NCI-H1105 treated with DMSO at 0.1 percent for 48 hours (cell line): ENCODE measurements at regions not wholly inside any gene's neighbourhood (a gene's known extent, or its start where the extent isn't known, plus 50 kb on each side); places are given as distances from the start of the nearest gene placed in this dataset.
"Not testable (repeated sequence)": the region's sequence is repeated elsewhere in the genome, so short reads cannot be mapped to it uniquely, and the experiment has no call there.

Experiments used
- DNase-seq: peaks from one replicate; lab custom pipeline; 2025; lab: John Stamatoyannopoulos, UW

DNA sequence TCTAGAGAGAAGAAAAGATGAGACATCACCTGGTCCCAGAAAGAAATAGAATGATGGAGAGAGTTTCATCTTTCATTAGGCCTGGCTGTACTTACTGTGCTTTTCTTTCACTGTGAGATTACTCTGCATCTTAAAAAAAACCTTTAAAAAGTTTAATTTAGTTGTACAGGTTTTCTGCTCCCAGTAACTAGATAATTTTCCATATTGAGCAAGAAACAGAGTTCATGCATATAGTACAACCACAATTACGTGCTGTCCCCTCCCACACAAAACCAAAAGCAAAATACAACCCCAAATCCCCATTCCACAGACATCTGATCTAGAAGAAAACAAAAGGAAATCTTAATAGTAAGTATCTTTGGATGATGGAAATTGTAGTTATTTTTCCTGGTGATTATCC lies 371.2 kb downstream of the SH2D1A start:
- DNase-seq: no peak

DNA sequence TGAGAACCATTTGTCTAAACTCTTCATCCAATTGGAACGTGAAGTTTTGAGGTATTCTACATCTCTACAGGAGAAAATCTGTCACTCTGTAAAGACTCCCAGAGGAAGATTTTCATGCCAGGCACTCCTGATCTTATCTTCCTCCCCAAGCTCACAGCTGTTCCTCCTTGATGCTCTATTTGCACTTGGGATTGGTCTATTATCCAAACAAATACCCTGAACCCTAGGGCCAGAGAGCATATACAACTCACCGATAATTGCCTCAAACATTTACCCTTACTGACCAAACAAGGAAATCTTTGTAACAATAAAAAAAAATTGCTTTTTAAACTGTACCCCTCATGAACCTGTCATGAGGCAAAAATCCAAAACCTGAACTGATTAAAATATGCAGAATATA lies 372.7 kb downstream of the SH2D1A start:
- peak; percentile 2 for DNase-seq

GRCh38 chrX:124720532-124720931 lies 374.2 kb downstream of the SH2D1A start:
- no peak for DNase-seq

DNA sequence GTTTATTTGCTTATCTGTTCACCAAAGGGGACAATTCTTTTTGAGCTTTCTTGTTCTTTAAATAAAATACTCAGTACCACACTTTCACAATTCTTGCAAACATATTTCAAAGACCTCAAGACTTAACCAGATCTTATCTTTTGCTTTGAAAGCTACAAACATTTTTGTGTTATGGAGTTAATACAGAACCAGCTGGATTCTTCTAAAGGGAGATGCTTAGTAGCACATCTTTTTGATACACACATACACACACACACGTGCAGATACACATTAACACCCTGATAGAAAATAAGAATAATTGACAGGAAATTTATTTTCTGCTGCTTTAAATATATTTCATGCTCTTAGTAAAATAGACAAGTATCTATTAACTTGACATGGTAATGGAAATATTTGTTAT lies 379.1 kb downstream of the SH2D1A start:
- DNase-seq: no peak

DNA sequence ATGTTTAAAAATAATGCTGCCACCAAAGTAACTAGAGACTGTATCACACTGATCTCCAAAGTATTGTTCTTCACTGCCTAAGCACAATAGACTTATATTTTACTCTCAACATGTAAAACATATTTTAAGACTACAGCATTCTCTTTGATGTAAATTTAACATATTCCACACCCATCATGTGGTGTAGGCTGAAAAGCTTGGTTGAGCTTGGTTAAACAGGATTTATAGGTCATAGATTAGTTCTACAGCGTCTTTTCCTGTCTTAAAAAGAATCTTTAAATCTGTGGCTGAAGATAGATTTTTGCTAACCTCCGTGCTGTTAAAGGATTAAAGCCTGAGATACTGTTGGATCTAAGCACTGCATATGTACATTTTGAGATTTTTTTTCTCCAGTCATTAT lies 379.9 kb downstream of the SH2D1A start:
- no peak for DNase-seq

GRCh38 chrX:124726881-124727280 lies 380.5 kb downstream of the SH2D1A start:
- peak; percentile 68 for DNase-seq

DNA sequence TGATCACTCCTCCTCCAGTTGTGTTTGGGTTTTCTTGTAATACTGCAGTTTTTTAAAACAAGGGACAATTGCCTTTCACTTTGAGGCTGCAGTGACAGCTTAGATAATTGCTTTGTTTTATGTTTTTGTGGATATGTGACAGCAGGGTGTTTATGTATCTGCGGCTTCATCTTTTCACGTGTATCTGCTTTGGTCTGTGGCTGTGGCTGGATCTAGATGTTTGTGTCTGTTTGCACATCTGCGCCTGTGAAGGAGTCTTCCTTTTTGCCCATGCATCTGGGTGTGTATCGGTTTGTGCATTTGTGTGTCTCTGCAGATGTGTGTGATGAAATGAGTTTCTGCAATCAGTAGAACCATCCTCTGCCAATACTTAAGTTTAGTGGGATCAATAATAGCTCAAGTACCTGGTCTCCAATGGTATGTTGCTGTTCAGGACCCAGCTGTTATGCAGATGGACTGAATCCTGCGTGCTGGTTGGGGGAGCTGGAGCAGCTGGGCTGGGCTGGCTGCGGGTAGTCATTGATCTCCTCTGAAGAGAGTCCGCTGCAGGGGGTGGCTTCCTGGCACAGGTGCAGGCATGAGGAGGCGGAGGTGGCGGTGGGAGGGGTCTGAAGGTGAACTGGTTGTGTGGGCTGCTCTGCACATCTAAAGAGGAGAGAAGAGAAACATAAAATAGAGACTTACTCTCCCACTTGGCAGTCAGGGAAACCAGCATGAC lies 390.3 kb downstream of the SH2D1A start:
- no peak for DNase-seq

- no peak for DNase-seq
Observed at GRCh38 chrX:124737771-124738170, 391.4 kb downstream of the SH2D1A start.

GRCh38 chrX:124747295-124747694 lies 400.9 kb downstream of the SH2D1A start:
- DNase-seq: no peak

DNA sequence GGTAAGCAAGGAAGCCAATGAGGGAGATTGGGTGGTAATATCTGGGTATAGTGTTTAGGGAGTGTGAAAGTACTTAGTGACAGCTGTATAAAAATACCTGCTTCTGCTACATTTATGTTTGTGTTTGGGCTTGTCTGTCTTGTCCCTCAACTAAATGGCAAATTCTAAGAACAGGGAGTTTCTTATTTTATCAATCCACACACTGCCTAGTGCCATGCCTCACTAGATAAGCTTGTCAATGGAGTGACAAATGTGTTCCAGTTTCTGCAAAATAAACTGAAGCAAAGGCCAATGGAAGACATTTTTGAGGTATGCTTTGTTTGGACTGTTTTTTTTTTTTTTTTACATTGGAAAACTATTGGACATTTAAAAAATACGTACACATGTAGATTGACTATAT lies 418.0 kb downstream of the SH2D1A start:
- no peak for DNase-seq

- peak; percentile 10 for DNase-seq
Observed at GRCh38 chrX:124769166-124769565, 422.8 kb downstream of the SH2D1A start.

GRCh38 chrX:124771292-124771691 lies 424.9 kb downstream of the SH2D1A start:
- no peak for DNase-seq

GRCh38 chrX:124788253-124788652 lies 441.9 kb downstream of the SH2D1A start:
- not testable (repeated sequence) for DNase-seq

- DNase-seq: not testable (repeated sequence)
Observed at GRCh38 chrX:124789874-124790273, 443.5 kb downstream of the SH2D1A start.

DNA sequence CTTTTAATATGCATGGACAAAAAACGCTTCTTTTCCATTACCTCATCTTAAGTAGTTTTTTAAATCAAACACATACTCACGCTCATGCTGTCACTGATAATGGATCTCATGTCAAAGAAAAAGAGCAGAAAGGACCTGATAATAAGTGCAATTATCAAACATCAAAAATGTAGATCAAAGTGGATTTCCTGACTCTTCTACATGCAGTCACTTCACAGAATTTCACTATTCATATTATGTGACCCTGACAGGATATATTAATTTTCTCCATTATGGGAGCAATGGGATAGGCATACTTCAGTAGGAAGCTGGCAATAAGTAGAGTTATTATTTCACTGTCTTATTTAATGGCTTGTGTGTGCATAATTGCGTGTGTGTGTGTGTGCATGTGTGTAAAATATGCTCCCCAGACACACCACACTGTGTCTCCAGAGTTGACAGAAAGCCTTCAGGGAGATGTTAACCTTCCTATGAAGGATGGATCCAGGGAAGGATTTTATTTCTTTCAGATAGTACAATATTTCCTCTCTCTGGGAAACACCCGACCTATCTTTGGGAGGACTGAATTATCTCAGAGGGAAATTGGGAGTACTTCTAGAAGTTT lies 445.2 kb downstream of the SH2D1A start:
- DNase-seq: no peak

DNA sequence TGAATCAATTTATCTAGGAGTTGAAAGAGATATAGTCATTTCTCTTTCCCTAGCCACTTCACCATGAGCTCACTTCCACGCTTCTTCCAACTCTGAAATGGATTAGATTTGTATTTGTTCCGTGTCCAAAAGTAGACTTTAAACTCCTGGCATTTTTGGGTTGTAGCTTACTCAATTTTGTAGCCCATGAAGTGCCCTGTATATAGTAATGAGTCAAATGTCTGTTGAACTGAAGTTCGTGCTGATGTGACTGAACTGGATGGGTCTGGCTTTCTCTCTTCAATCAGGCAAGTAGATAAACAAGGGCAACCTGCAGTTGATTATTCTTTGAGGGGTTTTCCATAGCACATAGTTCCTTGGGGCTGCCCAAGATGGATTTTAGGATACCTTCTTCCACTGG lies 450.6 kb downstream of the SH2D1A start:
- DNase-seq: no peak

DNA sequence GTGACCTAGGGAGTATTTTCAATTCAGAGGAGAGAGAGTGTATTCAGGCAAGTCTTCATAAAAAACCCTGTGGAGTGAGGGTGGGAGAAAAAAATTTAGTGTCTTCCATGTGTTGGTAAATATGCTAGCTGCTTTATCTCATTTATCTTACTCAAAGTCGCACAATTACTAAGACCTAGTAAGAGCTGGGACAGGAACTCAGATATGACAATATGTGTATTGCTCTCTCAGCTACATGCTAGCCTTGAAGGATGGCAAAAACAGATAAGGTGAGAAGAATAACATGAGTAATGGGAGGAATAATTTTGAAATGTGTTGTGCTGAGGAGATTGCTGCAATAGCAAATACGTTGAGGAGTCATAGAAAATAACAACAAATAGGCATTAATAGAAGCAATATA lies 458.6 kb downstream of the SH2D1A start:
- DNase-seq: no peak

- DNase-seq: no peak
Observed at GRCh38 chrX:124805486-124805885, 459.1 kb downstream of the SH2D1A start.

DNA sequence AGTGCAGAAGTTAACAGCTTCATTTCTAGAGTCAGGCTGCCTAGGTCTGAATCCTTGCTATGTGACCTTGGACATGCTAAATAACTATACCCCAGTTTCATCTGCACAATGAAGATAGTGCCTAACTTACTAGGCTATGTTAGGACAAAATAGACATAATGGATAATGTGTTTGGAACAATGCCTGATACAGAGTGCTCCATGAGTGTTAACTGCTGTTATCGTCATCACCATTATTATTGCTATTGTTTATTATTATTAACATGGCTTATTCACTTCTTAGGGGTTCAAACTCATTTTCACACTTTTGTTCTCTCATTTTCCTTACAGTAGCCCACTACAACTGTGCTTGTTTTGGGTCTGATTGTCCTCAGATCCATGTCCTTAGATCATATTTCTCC lies 467.7 kb downstream of the SH2D1A start:
- no peak for DNase-seq

DNA sequence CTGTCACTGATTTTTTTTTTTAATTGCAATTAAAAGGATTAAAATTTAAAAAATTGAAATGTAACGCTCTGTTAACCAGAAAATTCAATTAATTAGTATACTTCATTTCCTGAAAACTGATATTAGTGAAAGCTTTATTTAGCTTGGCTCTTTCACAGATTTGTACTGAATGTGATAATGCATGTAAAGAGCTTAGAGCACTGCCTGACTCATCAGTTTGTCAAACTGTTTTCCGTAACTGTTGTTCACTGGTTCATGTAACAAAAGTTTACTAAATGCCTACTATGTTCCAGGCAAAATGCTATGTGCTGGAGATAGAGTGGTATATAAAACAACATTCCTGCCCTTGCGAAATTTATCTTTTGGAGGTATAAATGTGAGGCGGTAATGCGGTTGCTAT lies 471.7 kb downstream of the SH2D1A start:
- no peak for DNase-seq

GRCh38 chrX:124818764-124819163 lies 472.4 kb downstream of the SH2D1A start:
- DNase-seq: no peak

- no peak for DNase-seq
Observed at GRCh38 chrX:124820738-124821137, 474.4 kb downstream of the SH2D1A start.

GRCh38 chrX:124827258-124827845 lies 481.0 kb downstream of the SH2D1A start:
- DNase-seq: no peak

DNA sequence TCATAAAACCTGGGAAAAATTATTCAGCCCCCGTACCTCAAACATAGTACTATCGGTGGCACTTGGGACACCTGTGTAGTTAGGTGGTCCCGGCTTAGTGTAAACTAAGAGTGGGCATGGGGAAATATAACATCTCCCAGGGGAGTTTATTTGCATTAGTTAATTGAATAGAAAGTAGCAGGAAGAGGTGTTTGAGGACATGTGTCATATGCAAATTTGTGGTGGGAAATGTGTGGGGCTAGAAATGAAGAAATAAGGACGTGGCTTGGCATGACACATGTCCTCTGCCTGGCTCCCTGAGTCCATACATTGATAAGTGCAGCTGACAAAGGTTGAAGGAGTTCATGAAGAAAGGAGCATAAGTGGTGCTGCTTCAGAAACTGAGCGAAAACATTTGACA lies 483.6 kb downstream of the SH2D1A start:
- DNase-seq: no peak
